ENCODE measurements at regions not wholly inside any gene's neighbourhood (a gene's known extent, or its start where the extent isn't known, plus 50 kb on each side); places are given as distances from the start of the nearest gene placed in this dataset.

DNA sequence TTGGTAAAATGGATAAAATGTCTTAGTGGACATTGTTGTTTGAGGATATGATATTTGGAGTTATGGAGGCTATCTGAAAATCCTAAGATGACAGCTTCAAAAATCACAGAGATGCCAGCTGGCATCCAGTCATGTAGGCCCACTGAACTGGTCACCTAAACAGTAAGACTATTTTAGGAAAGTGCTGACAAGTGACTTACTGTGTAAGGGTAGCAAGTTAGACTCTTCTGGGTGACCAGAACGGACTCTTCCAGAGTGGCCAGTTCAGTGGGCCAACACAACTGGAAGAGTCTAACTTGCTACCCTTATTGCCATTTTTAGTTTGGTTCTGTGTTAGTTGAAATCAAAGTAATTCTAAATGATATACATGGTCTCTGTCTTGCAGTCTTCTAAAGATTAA is 61.4 kb upstream of the ATP8A1 start:
- H3K4me1 ChIP-seq (ENCODE audit: control insufficient read depth in 2 of 3, insufficient read depth in 2 of 3, low read depth in 1 of 3, low read length in 3 of 3): no peaks in the 10 kb centered on the region
- no peak for FAIRE-seq
- no peak for TF ChIP-seq CTCF (IDR thresholded peaks at IDR 0.05; ENCODE audit: borderline replicate concordance, extremely low read depth, insufficient read depth)
- DNase-seq: no peak
- no peaks in the 10 kb centered on the region for H3K9me3 ChIP-seq (ENCODE audit: control insufficient read depth in 2 of 3, insufficient read depth in 1 of 3, low read length in 3 of 3)
- H3K4me3 ChIP-seq (ENCODE audit: low read length in 3 of 3): no peak overlapping the region
- H3K36me3 ChIP-seq (ENCODE audit: control insufficient read depth in 2 of 3, insufficient read depth in 3 of 3, low read length in 3 of 3): no peaks in the 10 kb centered on the region
- no peak overlapping the region for H3K9ac ChIP-seq (ENCODE audit: low read length in 3 of 3)
- no peaks in the 10 kb centered on the region for H3K27me3 ChIP-seq (ENCODE audit: control insufficient read depth, insufficient read depth, low read length)
- intact Hi-C loops (cut with DNase I): no loop called here
- H3K27ac ChIP-seq (ENCODE audit: low read depth in 2 of 2, low read length in 2 of 2): no peak overlapping the region

GRCh38 chr4:42716996-42717395 is 60.1 kb upstream of the ATP8A1 start:
- DNase-seq (peak in 1 of 5 donors; percentile 39), FAIRE-seq (no peak)
- H3K36me3 ChIP-seq (ENCODE audit: control insufficient read depth in 2 of 3, insufficient read depth in 3 of 3, low read length in 3 of 3): no peaks in the 10 kb centered on the region
- no peaks in the 10 kb centered on the region for H3K9me3 ChIP-seq (ENCODE audit: control insufficient read depth in 2 of 3, insufficient read depth in 1 of 3, low read length in 3 of 3)
- H3K9ac ChIP-seq (ENCODE audit: low read length in 3 of 3): no peak overlapping the region
- no peak overlapping the region for H3K4me3 ChIP-seq (ENCODE audit: low read length in 3 of 3)
- H3K27ac ChIP-seq (ENCODE audit: low read depth in 2 of 2, low read length in 2 of 2): no peak overlapping the region
- TF ChIP-seq CTCF (IDR thresholded peaks at IDR 0.05; ENCODE audit: borderline replicate concordance, extremely low read depth, insufficient read depth): no peak
- intact Hi-C loops (cut with DNase I): no loop called here
- no peaks in the 10 kb centered on the region for H3K4me1 ChIP-seq (ENCODE audit: control insufficient read depth in 2 of 3, insufficient read depth in 2 of 3, low read depth in 1 of 3, low read length in 3 of 3)
- no peaks in the 10 kb centered on the region for H3K27me3 ChIP-seq (ENCODE audit: control insufficient read depth, insufficient read depth, low read length)

DNA sequence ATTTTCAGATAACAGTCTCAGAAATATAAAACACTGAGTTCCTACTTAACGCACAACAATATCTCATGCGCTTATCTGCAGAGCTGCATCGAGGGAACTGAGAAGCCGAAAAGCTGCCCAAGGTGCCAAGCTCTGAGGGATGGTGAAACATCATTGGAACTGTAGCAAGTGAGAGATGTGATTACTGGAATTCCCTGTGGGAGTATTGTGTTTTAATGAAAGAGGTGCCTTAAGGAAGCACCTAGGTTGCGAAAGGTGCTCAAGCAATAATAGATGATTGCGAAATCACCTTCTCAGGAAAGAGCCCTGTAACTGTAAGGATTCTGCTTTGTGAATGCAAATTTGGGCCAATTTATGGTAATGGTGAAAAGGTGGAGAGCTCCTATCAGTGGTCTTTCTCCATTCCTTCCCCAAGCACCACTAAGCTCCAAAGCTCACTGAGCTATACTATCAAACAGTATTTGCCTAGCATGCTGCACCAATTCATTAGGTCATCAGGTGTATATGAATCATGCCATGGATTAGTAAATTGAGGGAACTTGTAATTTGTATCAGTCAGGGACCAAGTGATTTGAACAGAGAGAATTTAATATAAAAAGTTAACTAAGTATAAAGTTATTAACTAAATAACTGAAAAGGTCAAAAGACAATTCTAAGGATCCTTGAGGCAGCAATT is 59.0 kb upstream of the ATP8A1 start:
- H3K9me3 ChIP-seq (ENCODE audit: control insufficient read depth in 2 of 3, insufficient read depth in 1 of 3, low read length in 3 of 3): no peaks in the 10 kb centered on the region
- H3K27me3 ChIP-seq (ENCODE audit: control insufficient read depth, insufficient read depth, low read length): no peaks in the 10 kb centered on the region
- H3K36me3 ChIP-seq (ENCODE audit: control insufficient read depth in 2 of 3, insufficient read depth in 3 of 3, low read length in 3 of 3): no peaks in the 10 kb centered on the region
- no peak overlapping the region for H3K27ac ChIP-seq (ENCODE audit: low read depth in 2 of 2, low read length in 2 of 2)
- H3K9ac ChIP-seq (ENCODE audit: low read length in 3 of 3): no peak overlapping the region
- no peak for FAIRE-seq
- intact Hi-C loops (cut with DNase I): no loop called here
- no peak for TF ChIP-seq CTCF (IDR thresholded peaks at IDR 0.05; ENCODE audit: borderline replicate concordance, extremely low read depth, insufficient read depth)
- H3K4me1 ChIP-seq (ENCODE audit: control insufficient read depth in 2 of 3, insufficient read depth in 2 of 3, low read depth in 1 of 3, low read length in 3 of 3): no peaks in the 10 kb centered on the region
- H3K4me3 ChIP-seq (ENCODE audit: low read length in 3 of 3): no peak overlapping the region
- no peak for DNase-seq

- FAIRE-seq (no peak), DNase-seq (no peak)
- no peaks in the 10 kb centered on the region for H3K9me3 ChIP-seq (ENCODE audit: control insufficient read depth in 2 of 3, insufficient read depth in 1 of 3, low read length in 3 of 3)
- H3K27me3 ChIP-seq (ENCODE audit: control insufficient read depth, insufficient read depth, low read length): no peaks in the 10 kb centered on the region
- intact Hi-C loops (cut with DNase I): no loop called here
- no peak overlapping the region for H3K4me3 ChIP-seq (ENCODE audit: low read length in 3 of 3)
- no peaks in the 10 kb centered on the region for H3K36me3 ChIP-seq (ENCODE audit: control insufficient read depth in 2 of 3, insufficient read depth in 3 of 3, low read length in 3 of 3)
- no peak for TF ChIP-seq CTCF (IDR thresholded peaks at IDR 0.05; ENCODE audit: borderline replicate concordance, extremely low read depth, insufficient read depth)
- no peak overlapping the region for H3K9ac ChIP-seq (ENCODE audit: low read length in 3 of 3)
- H3K4me1 ChIP-seq (ENCODE audit: control insufficient read depth in 2 of 3, insufficient read depth in 2 of 3, low read depth in 1 of 3, low read length in 3 of 3): no peaks in the 10 kb centered on the region
- H3K27ac ChIP-seq (ENCODE audit: low read depth in 2 of 2, low read length in 2 of 2): no peak overlapping the region
Observed at GRCh38 chr4:42713391-42713790, 56.5 kb upstream of the ATP8A1 start.

Data from kidney (tissue), 13 donors.